KMS-11 (cell line): ENCODE measurements at regions not wholly inside any gene's neighbourhood (a gene's known extent, or its start where the extent isn't known, plus 50 kb on each side); places are given as distances from the start of the nearest gene placed in this dataset.
A peak's percentile ranks its signal among the peaks of the same experiment; 100 is the strongest.

Experiments used
- H2AFZ ChIP-seq: fragments of 200-600 bp; sonication (generic); 2 replicates; pipeline ENCODE4 v1.6.1; 2016; ENCODE audit warnings: antibody characterized with exemption, mixed run types, low read depth
- H3K27ac ChIP-seq: fragments of 200-600 bp; sonication (generic); 2 replicates; pipeline ENCODE4 v1.6.1; 2016; ENCODE audit warnings: mild to moderate bottlenecking, mixed run types
- H3K27me3 ChIP-seq: fragments of 200-600 bp; sonication (generic); 2 replicates; pipeline ENCODE4 v1.6.1; 2017; ENCODE audit warnings: mild to moderate bottlenecking, low read depth, mixed run types, moderate library complexity; ENCODE audit not compliant: insufficient read depth
- H3K36me3 ChIP-seq: fragments of 200-600 bp; sonication (generic); 2 replicates; pipeline ENCODE4 v1.6.1; 2017; ENCODE audit warnings: mild to moderate bottlenecking, mixed run types; ENCODE audit not compliant: insufficient read depth
- H3K4me1 ChIP-seq: fragments of 200-600 bp; sonication (generic); 2 replicates; pipeline ENCODE4 v1.6.1; 2016; ENCODE audit warnings: mild to moderate bottlenecking, low read depth, mixed run types; ENCODE audit not compliant: poor library complexity, severe bottlenecking
- H3K4me2 ChIP-seq: fragments of 200-600 bp; sonication (generic); 2 replicates; pipeline ENCODE4 v1.7.0; 2016; ENCODE audit warnings: mild to moderate bottlenecking, mixed run types
- H3K4me3 ChIP-seq: fragments of 200-600 bp; sonication (generic); IDR thresholded peaks from 2 replicates; pipeline ENCODE4 v1.6.1; 2017; ENCODE audit warnings: low read depth, low read length, mixed read lengths; ENCODE audit not compliant: insufficient read depth
- H3K79me2 ChIP-seq: fragments of 200-600 bp; sonication (generic); 2 replicates; pipeline ENCODE4 v1.6.1; 2016; ENCODE audit warnings: low read depth, mixed run types; ENCODE audit not compliant: insufficient read depth
- H3K9ac ChIP-seq: fragments of 200-600 bp; sonication (generic); 2 replicates; pipeline ENCODE4 v1.6.1; 2016; ENCODE audit warnings: mild to moderate bottlenecking, mixed run types
- H4K20me1 ChIP-seq: fragments of 200-600 bp; sonication (generic); 2 replicates; pipeline ENCODE4 v1.6.1; 2016; ENCODE audit warnings: mild to moderate bottlenecking, mixed run types; ENCODE audit not compliant: insufficient read depth
- TF ChIP-seq, protein P1 (sequence below): fragments of 200-600 bp; sonication (generic); conservative IDR thresholded peaks from 2 replicates; pipeline ENCODE4 v1.6.1; 2017; ENCODE audit warnings: low read depth, mild to moderate bottlenecking, antibody characterized with exemption, low read length, moderate library complexity, mixed read lengths

DNA sequence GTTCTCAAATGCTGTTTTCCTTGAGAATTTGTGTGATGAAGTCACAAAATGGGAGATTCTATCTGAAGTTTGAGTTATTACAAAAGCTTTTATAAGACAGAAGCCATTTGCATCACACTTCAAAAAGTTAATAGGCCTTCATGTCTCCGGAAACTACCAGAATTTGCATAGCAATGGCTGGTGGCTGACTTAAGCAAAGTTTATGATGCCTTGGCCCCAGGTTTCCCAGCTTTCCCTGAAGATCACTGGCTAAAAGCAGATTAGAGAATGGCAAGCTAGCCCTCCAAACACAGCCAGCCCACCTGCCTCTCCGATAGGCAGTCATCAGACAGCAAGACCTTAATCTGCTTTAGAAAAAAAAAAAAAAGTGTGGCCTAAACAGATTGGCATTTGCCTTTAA, 197.8 kb downstream of the HS3ST1 start:
- no peaks in the 10 kb centered on the region for H4K20me1 ChIP-seq
- no peak overlapping the region for H3K27ac ChIP-seq
- no peaks in the 10 kb centered on the region for H3K36me3 ChIP-seq
- H3K4me3 ChIP-seq, result no peak overlapping the region
- H2AFZ ChIP-seq, result no peak overlapping the region
- H3K79me2 ChIP-seq, result no peaks in the 10 kb centered on the region
- no peaks in the 10 kb centered on the region for H3K27me3 ChIP-seq
- no peak overlapping the region for H3K4me2 ChIP-seq
- no peaks in the 10 kb centered on the region for H3K4me1 ChIP-seq
- H3K9ac ChIP-seq, result no peak overlapping the region
- TF ChIP-seq, protein P1, sequence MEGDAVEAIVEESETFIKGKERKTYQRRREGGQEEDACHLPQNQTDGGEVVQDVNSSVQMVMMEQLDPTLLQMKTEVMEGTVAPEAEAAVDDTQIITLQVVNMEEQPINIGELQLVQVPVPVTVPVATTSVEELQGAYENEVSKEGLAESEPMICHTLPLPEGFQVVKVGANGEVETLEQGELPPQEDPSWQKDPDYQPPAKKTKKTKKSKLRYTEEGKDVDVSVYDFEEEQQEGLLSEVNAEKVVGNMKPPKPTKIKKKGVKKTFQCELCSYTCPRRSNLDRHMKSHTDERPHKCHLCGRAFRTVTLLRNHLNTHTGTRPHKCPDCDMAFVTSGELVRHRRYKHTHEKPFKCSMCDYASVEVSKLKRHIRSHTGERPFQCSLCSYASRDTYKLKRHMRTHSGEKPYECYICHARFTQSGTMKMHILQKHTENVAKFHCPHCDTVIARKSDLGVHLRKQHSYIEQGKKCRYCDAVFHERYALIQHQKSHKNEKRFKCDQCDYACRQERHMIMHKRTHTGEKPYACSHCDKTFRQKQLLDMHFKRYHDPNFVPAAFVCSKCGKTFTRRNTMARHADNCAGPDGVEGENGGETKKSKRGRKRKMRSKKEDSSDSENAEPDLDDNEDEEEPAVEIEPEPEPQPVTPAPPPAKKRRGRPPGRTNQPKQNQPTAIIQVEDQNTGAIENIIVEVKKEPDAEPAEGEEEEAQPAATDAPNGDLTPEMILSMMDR, result no peak

DNA sequence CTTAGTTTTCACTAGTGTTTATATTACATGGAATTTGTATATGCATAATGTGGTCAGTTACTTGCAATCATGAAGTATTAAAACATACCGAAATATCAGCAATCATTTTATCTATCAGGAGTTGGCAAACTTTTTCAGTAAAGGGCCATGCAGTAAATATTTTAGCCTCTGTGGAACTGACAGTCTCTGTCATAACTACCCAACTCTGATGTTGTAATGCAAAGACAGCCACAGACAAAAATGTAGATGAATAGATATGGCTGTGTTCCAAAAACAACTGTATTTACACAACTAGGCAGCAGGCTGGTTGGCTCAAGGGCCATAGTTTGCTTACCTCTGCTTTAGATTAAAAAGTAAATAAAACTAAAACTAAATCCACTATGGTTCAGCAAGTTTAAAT, 200.2 kb downstream of the HS3ST1 start:
- no peaks in the 10 kb centered on the region for H3K27me3 ChIP-seq
- H2AFZ ChIP-seq, result no peak overlapping the region
- H3K27ac ChIP-seq, result no peak overlapping the region
- H3K9ac ChIP-seq, result no peak overlapping the region
- no peak overlapping the region for H3K4me3 ChIP-seq
- no peaks in the 10 kb centered on the region for H3K36me3 ChIP-seq
- TF ChIP-seq, protein P1, result no peak
- H3K4me2 ChIP-seq, result no peak overlapping the region
- no peaks in the 10 kb centered on the region for H3K79me2 ChIP-seq
- H4K20me1 ChIP-seq, result no peaks in the 10 kb centered on the region
- H3K4me1 ChIP-seq, result no peaks in the 10 kb centered on the region

DNA sequence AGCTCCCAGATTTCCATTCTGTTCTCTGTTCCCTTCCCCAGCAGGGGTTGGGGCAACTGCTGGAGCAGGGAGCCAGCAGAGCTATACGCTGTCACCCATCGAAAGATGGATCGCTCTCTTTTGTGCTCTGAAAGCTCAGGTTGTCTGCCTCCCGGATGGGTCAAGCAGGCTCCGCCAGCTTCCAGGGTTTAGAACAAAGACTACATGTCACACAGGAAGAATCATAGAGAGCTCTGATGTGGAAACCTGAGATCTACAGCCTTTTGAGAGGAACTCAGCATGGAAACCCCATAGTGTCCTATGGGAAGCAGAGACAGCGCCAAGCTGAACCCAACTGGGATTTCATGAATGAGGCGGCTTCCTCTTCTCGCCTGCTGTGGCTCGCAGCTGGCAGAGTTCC, 205.4 kb downstream of the HS3ST1 start:
- Histone ChIP-seq H3K79me2 (no peaks in the 10 kb centered on the region), H4K20me1 (no peaks in the 10 kb centered on the region), H3K4me1 (no peaks in the 10 kb centered on the region), H3K9ac (no peak overlapping the region), H2AFZ (no peak overlapping the region), H3K27me3 (no peaks in the 10 kb centered on the region), H3K27ac (no peak overlapping the region), H3K4me2 (no peak overlapping the region), H3K4me3 (no peak overlapping the region), H3K36me3 (no peaks in the 10 kb centered on the region)
- TF ChIP-seq, protein P1, result no peak

DNA sequence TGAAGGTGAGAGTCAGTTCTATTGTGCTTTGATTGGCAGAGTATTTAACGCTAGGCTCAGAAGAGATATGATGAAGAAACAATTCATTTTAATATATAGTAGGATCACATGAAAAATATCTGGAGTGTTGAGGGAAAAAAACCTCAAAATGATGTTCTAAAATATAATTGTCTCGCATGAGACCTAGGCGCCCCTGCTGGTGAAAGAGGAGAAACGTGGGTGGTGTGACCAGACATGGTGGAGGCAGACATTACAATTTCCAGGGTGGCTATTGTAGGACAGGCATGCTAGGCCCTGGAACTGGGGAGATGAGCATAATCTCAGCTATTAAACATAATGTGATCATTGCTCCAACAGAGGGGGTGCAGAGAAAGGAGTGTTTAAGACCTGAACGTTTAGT, 210.0 kb downstream of the HS3ST1 start:
- Histone ChIP-seq H3K4me1 (no peaks in the 10 kb centered on the region), H3K36me3 (no peaks in the 10 kb centered on the region), H4K20me1 (no peaks in the 10 kb centered on the region), H3K27ac (no peak overlapping the region), H3K79me2 (no peaks in the 10 kb centered on the region), H3K9ac (no peak overlapping the region), H3K27me3 (no peaks in the 10 kb centered on the region), H3K4me3 (no peak overlapping the region), H2AFZ (no peak overlapping the region), H3K4me2 (no peak overlapping the region)
- TF ChIP-seq, protein P1, result peak; percentile 47

DNA sequence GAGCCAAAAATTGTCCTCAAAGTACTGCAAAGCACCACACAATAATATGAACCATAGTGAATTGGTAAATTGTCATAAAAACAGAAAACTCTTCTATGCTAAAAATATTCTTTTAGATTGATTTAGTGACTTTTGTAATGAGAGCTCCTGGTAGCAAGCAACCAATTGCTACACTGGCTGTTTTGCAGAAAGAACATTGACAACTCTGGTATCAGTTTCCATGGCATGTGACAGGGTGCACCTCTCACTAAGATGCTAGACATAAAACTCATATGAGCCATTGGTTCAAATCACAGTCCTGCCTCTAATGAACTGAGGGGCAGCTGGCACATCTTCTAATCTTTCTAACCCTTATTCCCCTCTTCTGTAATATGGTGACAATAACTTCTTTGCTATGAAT, 212.2 kb downstream of the HS3ST1 start:
- Histone ChIP-seq H3K4me1 (no peaks in the 10 kb centered on the region), H3K27ac (no peak overlapping the region), H3K36me3 (no peaks in the 10 kb centered on the region), H2AFZ (no peak overlapping the region), H3K4me2 (no peak overlapping the region), H4K20me1 (no peaks in the 10 kb centered on the region), H3K27me3 (no peaks in the 10 kb centered on the region), H3K9ac (no peak overlapping the region), H3K4me3 (no peak overlapping the region), H3K79me2 (no peaks in the 10 kb centered on the region)
- TF ChIP-seq, protein P1, result no peak
